A673 (cell line): ENCODE measurements at regions not wholly inside any gene's neighbourhood (a gene's known extent, or its start where the extent isn't known, plus 50 kb on each side); places are given as distances from the start of the nearest gene placed in this dataset.

Source experiments
- CTCF ChIP-seq: fragments of 300-800, 200-600 bp; sonication (generic); conservative IDR thresholded peaks from 2 replicates; pipeline ENCODE4 v1.5.1; 2017; ENCODE audit warnings: low read depth, mild to moderate bottlenecking, antibody characterized with exemption, low read length, moderate library complexity, mixed read lengths
- EZH2 ChIP-seq: fragments of 200-600 bp; sonication (generic); IDR thresholded peaks from 2 replicates; pipeline ENCODE4 v1.6.1; 2017; ENCODE audit warnings: borderline replicate concordance, low read depth, mild to moderate bottlenecking, mixed read lengths, antibody characterized with exemption, low read length; ENCODE audit not compliant: poor library complexity, severe bottlenecking

- TF ChIP-seq CTCF, result no peak
- TF ChIP-seq EZH2, result no peak
Observed at GRCh38 chr10:10658172-10658785, 359.4 kb upstream of the CELF2 start.
